ENCODE measurements at regions not wholly inside any gene's neighbourhood (a gene's known extent, or its start where the extent isn't known, plus 50 kb on each side); places are given as distances from the start of the nearest gene placed in this dataset.
A peak's percentile ranks its signal among the peaks of the same experiment; 100 is the strongest.

GRCh38 chr15:57861034-57861638, 154.6 kb downstream of the POLR2M start:
- Mint-ChIP-seq H3K27me3 (peaks cover 52% of the 10 kb centered on the region), H3K9me3 (ENCODE audit: insufficient read depth) (no peaks in the 10 kb centered on the region), H3K4me1 (no peaks in the 10 kb centered on the region), H3K27ac (no peak overlapping the region), H3K4me3 (no peak overlapping the region)
- no peak overlapping the region for H3K9ac ChIP-seq (ENCODE audit: low read length)
- no peaks in the 10 kb centered on the region for H3K79me2 ChIP-seq (ENCODE audit: control insufficient read depth, insufficient read depth, low read length)
- no peaks in the 10 kb centered on the region for H3K9me3 ChIP-seq (ENCODE audit: control extremely low read depth in 1 of 3, control insufficient read depth in 2 of 3, insufficient read depth in 1 of 3, low read length in 2 of 3)
- no peaks in the 10 kb centered on the region for H4K20me1 ChIP-seq (ENCODE audit: control insufficient read depth, insufficient read depth, low read length, poor library complexity, severe bottlenecking)
- POLR2A ChIA-PET: no interaction called here
- H3K4me1 ChIP-seq (ENCODE audit: control insufficient read depth in 2 of 2, insufficient read depth in 2 of 2, low read length in 2 of 2): no peaks in the 10 kb centered on the region
- no peak for ATAC-seq (ENCODE audit: low read depth)
- H3K27ac ChIP-seq (ENCODE audit: low read length in 2 of 2): no peak overlapping the region
- DNase-seq: peak; percentile 69
- TF ChIP-seq CTCF (IDR thresholded peaks at IDR 0.05) (peak; percentile 93), EZH2 (IDR thresholded peaks at IDR 0.05; ENCODE audit: borderline replicate concordance, insufficient read depth, low read depth, low read length, poor library complexity, severe bottlenecking) (no peak)
- 30% methylated on average over 2 of the region's 6 CpGs for WGBS (ENCODE audit: insufficient coverage)
- intact Hi-C loops (cut with micrococcal nuclease): loop anchor here (1.0 kb wide), 1 partner anchor 300 kb away; no protein-coding TSS in a partner anchor
- H3K27me3 ChIP-seq (replicated peaks in 1 of 4; ENCODE audit: control extremely low read depth in 1 of 4, control insufficient read depth in 3 of 4, insufficient read depth in 4 of 4, low read length in 3 of 4): peaks cover 0 to 2% (median under 1%) of the 10 kb centered on the region in 4 experiments
- H2AFZ ChIP-seq (ENCODE audit: insufficient read depth, low read depth, low read length, poor library complexity, severe bottlenecking): no peak overlapping the region
- no peak overlapping the region for H3K4me2 ChIP-seq (replicated peaks; ENCODE audit: low read depth, low read length, poor library complexity, severe bottlenecking)
- no peak overlapping the region for H3K4me3 ChIP-seq (ENCODE audit: control extremely low read depth in 1 of 5, extremely low read depth in 1 of 5, insufficient read depth in 1 of 5, low read depth in 2 of 5, low read length in 4 of 5)
- CTCF ChIA-PET: interaction anchor here (0.7 to 4.8 kb wide), 26 partner anchors 10 to 1668 kb away, joined by 3 to 68 read pairs (median 4); partner anchors contain the start of gene POLR2M
- H3K36me3 ChIP-seq (replicated peaks in 1 of 2; ENCODE audit: control extremely low read depth in 1 of 2, control insufficient read depth in 1 of 2, extremely low read depth in 1 of 2, insufficient read depth in 2 of 2, low read length in 1 of 2): no peaks in the 10 kb centered on the region

- no peak for TF ChIP-seq CTCF (IDR thresholded peaks at IDR 0.05)
- TF ChIP-seq EZH2 (IDR thresholded peaks at IDR 0.05; ENCODE audit: borderline replicate concordance, insufficient read depth, low read depth, low read length, poor library complexity, severe bottlenecking): no peak
- Histone ChIP-seq H3K4me2 (replicated peaks; ENCODE audit: low read depth, low read length, poor library complexity, severe bottlenecking) (no peak overlapping the region), H3K36me3 (replicated peaks in 1 of 2; ENCODE audit: control extremely low read depth in 1 of 2, control insufficient read depth in 1 of 2, extremely low read depth in 1 of 2, insufficient read depth in 2 of 2, low read length in 1 of 2) (no peaks in the 10 kb centered on the region), H3K9ac (ENCODE audit: low read length) (no peak overlapping the region), H4K20me1 (ENCODE audit: control insufficient read depth, insufficient read depth, low read length, poor library complexity, severe bottlenecking) (no peaks in the 10 kb centered on the region), H3K9me3 (ENCODE audit: control extremely low read depth in 1 of 3, control insufficient read depth in 2 of 3, insufficient read depth in 1 of 3, low read length in 2 of 3) (no peaks in the 10 kb centered on the region), H2AFZ (ENCODE audit: insufficient read depth, low read depth, low read length, poor library complexity, severe bottlenecking) (no peak overlapping the region), H3K27ac (ENCODE audit: low read length in 2 of 2) (no peak overlapping the region), H3K4me1 (ENCODE audit: control insufficient read depth in 2 of 2, insufficient read depth in 2 of 2, low read length in 2 of 2) (no peaks in the 10 kb centered on the region), H3K27me3 (replicated peaks in 1 of 4; ENCODE audit: control extremely low read depth in 1 of 4, control insufficient read depth in 3 of 4, insufficient read depth in 4 of 4, low read length in 3 of 4) (peaks cover 0 to 7% (median 2%) of the 10 kb centered on the region in 4 experiments), H3K79me2 (ENCODE audit: control insufficient read depth, insufficient read depth, low read length) (no peaks in the 10 kb centered on the region), H3K4me3 (ENCODE audit: control extremely low read depth in 1 of 5, extremely low read depth in 1 of 5, insufficient read depth in 1 of 5, low read depth in 2 of 5, low read length in 4 of 5) (no peak overlapping the region)
- ChIA-PET POLR2A (no interaction called here), CTCF (interaction anchor here (1.0 to 4.8 kb wide), 11 partner anchors 9 to 1667 kb away, joined by 3 to 68 read pairs (median 5); no protein-coding TSS in a partner anchor)
- H3K27ac Mint-ChIP-seq: no peak overlapping the region
- H3K27me3 Mint-ChIP-seq: peaks cover 53% of the 10 kb centered on the region
- no CpG with 5 or more reads among the region's 6 CpGs for WGBS (ENCODE audit: insufficient coverage)
- intact Hi-C loops (cut with micrococcal nuclease): loop anchor here (1.0 kb wide), 1 partner anchor 301 kb away; no protein-coding TSS in a partner anchor
- ATAC-seq (ENCODE audit: low read depth) (no peak), DNase-seq (no peak)
- H3K4me1 Mint-ChIP-seq: no peaks in the 10 kb centered on the region
- H3K4me3 Mint-ChIP-seq: no peak overlapping the region
- H3K9me3 Mint-ChIP-seq (ENCODE audit: insufficient read depth): no peaks in the 10 kb centered on the region
Measured at GRCh38 chr15:57861815-57862586, 155.5 kb downstream of the POLR2M start.
